ENCODE measurements at regions not wholly inside any gene's neighbourhood (a gene's known extent, or its start where the extent isn't known, plus 50 kb on each side); places are given as distances from the start of the nearest gene placed in this dataset.

DNA sequence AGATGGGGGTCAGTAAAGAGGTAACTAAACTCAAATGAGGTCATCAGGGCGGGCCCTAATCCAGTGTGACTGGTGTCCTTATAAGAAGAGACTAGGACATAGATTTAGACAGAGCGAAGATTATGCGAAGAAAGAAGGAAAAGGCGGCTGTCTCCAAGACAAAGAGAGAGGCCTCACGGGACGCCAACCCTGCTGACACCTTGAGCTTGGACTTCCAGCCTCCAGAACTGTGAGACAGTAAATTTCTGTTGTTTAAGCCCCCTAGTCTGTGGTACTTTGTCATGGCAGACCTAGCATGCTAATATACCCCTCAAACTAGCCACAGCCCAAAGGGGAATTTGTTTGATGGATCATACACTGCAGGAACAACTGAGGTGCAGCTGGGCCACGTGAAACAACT, 183.0 kb downstream of the ABHD5 start:
- TF ChIP-seq, protein P1, sequence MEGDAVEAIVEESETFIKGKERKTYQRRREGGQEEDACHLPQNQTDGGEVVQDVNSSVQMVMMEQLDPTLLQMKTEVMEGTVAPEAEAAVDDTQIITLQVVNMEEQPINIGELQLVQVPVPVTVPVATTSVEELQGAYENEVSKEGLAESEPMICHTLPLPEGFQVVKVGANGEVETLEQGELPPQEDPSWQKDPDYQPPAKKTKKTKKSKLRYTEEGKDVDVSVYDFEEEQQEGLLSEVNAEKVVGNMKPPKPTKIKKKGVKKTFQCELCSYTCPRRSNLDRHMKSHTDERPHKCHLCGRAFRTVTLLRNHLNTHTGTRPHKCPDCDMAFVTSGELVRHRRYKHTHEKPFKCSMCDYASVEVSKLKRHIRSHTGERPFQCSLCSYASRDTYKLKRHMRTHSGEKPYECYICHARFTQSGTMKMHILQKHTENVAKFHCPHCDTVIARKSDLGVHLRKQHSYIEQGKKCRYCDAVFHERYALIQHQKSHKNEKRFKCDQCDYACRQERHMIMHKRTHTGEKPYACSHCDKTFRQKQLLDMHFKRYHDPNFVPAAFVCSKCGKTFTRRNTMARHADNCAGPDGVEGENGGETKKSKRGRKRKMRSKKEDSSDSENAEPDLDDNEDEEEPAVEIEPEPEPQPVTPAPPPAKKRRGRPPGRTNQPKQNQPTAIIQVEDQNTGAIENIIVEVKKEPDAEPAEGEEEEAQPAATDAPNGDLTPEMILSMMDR (IDR thresholded peaks at IDR 0.05 in 2 of 3, conservative IDR thresholded peaks at IDR 0.05 in 1 of 3; ENCODE audit: control insufficient read depth in 2 of 3, extremely low read depth in 1 of 3, insufficient read depth in 1 of 3, low read depth in 3 of 3, low read length in 3 of 3) = no peak
- no peak for TF ChIP-seq POLR2AphosphoS2 (IDR thresholded peaks at IDR 0.05; ENCODE audit: low read depth, low read length)
- no peak for TF ChIP-seq EZH2 (IDR thresholded peaks at IDR 0.05; ENCODE audit: borderline replicate concordance, control insufficient read depth, low read depth, low read length)
- no peak for TF ChIP-seq NKRF (conservative IDR thresholded peaks at IDR 0.05)
- TF ChIP-seq POLR2AphosphoS5 (IDR thresholded peaks at IDR 0.05; ENCODE audit: low read length) = no peak
- TF ChIP-seq CREB1 (IDR thresholded peaks at IDR 0.05; ENCODE audit: low read depth) = no peak
